ENCODE measurements at regions not wholly inside any gene's neighbourhood (a gene's known extent, or its start where the extent isn't known, plus 50 kb on each side); places are given as distances from the start of the nearest gene placed in this dataset.

DNA sequence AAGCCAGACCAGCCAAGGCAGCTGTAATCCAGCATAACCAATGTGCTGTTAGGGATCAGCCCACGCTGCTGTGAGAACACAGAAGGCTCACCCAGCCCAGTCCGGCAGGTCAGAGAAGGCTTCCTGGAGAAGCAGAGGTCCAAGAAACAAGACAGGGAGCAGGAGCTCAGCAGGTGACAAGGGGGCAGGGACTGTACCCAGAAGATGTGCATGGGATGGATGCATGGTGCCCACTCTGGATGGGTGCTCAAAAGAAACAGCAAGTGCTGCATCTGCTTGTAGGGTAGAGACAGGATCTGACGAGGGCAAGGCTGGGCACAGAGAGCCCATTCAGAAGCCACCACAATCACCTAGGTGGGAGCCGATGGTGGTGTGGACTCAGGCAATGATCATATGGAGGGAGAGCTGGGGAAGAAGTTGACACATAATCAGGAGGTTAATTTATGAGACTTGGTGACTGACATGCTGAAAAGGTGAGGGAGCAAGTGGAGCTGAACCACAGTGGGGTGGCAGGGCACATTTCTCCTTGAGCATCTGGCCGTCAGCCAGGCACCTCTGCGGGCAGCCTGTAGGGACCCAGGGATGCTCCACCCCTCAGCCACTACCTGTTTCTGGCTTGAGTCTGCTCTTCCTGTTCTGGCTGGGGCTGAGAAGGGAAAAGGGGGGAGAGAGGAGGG, 102.3 kb upstream of the DRD2 start:
- TF ChIP-seq, protein P1, sequence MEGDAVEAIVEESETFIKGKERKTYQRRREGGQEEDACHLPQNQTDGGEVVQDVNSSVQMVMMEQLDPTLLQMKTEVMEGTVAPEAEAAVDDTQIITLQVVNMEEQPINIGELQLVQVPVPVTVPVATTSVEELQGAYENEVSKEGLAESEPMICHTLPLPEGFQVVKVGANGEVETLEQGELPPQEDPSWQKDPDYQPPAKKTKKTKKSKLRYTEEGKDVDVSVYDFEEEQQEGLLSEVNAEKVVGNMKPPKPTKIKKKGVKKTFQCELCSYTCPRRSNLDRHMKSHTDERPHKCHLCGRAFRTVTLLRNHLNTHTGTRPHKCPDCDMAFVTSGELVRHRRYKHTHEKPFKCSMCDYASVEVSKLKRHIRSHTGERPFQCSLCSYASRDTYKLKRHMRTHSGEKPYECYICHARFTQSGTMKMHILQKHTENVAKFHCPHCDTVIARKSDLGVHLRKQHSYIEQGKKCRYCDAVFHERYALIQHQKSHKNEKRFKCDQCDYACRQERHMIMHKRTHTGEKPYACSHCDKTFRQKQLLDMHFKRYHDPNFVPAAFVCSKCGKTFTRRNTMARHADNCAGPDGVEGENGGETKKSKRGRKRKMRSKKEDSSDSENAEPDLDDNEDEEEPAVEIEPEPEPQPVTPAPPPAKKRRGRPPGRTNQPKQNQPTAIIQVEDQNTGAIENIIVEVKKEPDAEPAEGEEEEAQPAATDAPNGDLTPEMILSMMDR (IDR thresholded peaks at IDR 0.05; ENCODE audit: low read depth, low read length, poor library complexity, severe bottlenecking), result no peak
- TF ChIP-seq EZH2phosphoT487 (IDR thresholded peaks at IDR 0.05; ENCODE audit: borderline replicate concordance, low read length), result no peak
